HG03575 (cell line): ENCODE measurements at regions not wholly inside any gene's neighbourhood (a gene's known extent, or its start where the extent isn't known, plus 50 kb on each side); places are given as distances from the start of the nearest gene placed in this dataset.
"Not testable (repeated sequence)": the region's sequence is repeated elsewhere in the genome, so short reads cannot be mapped to it uniquely, and the experiment has no call there.

ENCODE experiments used
- ATAC-seq: cut with Tn5 transposase; IDR thresholded peaks from one replicate; pipeline ENCODE4 v1.9.1; 2021; ENCODE audit not compliant: unreplicated experiment, insufficient number of reproducible peaks, low FRiP score; ENCODE audit errors: extremely low read depth

DNA sequence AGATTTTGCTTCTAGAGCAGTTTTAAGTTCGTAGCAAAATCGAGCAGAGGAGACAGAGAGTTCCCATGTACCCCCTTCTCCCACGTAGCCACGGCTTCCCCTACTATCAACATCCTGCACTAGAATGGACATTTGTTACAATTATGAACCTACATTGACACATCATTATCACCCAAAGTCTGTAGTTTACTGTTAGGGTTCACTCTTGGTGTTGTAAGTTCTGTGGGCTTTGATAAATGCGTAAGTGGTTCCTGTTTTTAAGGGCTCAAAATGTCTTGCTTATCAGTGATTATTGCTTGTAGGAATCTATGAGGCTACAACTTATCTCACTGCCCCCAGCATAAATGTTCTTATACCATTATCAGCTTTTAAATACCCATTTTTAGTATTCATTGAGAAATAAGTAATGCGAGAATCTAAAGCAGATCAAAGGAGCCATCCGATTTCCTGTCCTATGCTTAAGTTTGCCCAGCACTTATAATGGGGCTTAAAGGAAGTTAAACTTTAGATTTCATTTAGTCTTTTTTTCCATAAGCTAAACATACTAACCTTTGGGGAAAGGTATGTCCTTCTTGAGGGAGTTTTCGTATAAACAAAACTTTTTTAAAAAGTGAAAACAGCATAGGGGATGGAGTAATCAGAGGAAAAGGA lies 118.7 kb downstream of the HAUS1 start:
- no peak for ATAC-seq

GRCh38 chr18:46224181-46224775 lies 120.1 kb downstream of the HAUS1 start:
- no peak for ATAC-seq

GRCh38 chr18:46226461-46226860 lies 122.3 kb downstream of the HAUS1 start:
- ATAC-seq: no peak

- ATAC-seq: not testable (repeated sequence)
These were observed 125.5 kb downstream of the HAUS1 start for GRCh38 chr18:46229641-46230040.

- ATAC-seq: no peak
These were observed 132.0 kb downstream of the HAUS1 start for GRCh38 chr18:46236156-46236555.

- no peak for ATAC-seq
These were observed 133.7 kb downstream of the HAUS1 start for GRCh38 chr18:46237891-46238290.

GRCh38 chr18:46239549-46239948 lies 135.4 kb downstream of the HAUS1 start:
- ATAC-seq: no peak

DNA sequence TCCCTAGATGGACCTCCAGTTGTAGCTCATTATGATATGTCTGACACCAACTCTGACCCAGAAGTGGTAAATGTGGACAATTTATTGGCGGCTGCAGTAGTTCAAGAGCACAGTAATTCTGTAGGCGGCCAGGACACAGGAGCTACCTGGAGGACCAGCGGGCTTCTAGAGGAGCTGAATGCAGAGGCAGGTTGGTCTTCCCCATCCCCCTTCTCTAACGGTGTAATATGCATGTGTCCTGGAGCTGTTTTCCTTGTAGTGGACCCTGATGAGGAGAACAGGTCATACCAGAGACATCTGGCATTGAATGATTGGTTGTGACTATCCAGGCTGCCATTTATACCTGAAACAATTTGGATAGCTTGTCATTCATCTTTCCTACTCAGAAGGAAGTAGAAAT lies 135.8 kb downstream of the HAUS1 start:
- ATAC-seq: no peak

DNA sequence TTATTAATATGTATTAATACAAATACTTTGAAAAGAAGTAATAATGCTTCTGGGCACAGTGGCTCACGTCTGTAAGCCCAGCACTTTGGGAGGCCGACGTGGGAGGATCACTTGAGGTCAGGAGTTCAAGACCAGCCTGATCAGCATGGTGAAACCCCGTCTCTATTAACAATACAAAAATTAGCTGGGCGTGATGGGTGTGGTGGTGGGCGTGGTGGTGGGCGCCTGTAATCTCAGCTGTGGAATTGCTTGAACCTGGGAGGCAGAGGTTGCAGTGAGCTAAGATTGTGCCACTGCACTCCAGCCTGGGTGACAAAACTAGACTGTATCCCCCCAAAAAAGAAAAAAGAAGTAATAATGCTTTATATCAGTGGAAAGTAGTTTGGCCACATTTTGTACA lies 137.2 kb downstream of the HAUS1 start:
- not testable (repeated sequence) for ATAC-seq

DNA sequence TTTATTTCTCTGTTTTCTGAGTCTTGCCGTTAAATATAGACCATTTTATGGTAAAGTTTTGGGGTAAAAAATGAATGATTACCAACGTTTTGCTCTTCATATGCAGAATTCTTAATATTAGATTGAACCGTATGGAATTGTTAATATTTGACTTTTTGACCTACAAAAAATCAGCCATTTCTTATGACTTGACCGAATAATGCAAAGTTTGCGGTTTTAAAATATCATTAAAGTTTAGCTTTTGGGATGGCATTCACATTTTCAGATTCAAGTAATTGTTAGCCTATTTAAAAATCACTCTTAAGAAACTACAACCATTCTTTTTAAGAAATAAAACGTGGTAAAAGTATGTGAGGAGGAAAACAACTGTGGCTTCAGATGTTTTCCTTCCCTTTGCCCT lies 138.0 kb downstream of the HAUS1 start:
- no peak for ATAC-seq

DNA sequence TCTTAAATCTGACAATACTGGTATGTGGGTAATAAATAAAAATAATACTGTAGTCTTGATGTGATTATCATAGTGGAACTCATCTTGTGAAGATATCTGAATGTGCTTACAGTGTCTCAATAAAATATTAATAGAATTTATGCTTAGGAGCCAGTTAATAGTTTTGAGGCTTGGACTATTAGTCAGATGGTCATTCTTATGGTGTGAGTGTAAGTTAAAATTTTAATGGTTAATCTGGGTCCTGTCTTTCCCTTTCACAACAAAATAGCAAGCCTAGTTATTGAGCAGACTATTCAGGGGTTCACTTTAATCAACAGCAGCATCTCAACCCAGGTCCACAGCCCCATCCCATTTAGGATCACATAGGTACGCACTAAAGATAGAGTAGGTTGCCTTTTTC lies 138.9 kb downstream of the HAUS1 start:
- ATAC-seq: no peak

- ATAC-seq: no peak
These were observed 139.5 kb downstream of the HAUS1 start for GRCh38 chr18:46243673-46244072.

DNA sequence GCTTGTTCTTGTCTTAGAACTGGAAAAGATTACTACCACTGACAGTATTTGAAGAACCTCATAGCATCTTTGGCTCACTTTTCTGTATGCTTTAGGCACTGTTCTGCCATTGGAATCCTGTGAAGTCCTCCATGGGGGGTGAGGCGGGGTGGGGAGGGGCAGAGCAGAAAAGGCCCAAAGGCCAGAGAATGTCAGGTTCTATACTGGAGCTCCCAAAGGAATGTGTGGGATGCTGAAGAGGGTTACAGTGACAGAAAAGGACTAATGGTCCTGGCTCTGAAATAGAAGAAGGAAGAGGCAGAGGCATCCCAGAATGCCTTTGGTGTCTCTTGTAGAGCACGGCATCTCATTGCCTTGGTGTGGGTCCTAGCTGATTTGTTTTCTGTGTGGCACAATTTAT lies 141.9 kb downstream of the HAUS1 start:
- no peak for ATAC-seq

GRCh38 chr18:46247942-46248341 lies 143.8 kb downstream of the HAUS1 start:
- ATAC-seq: no peak

- peak; percentile 89 for ATAC-seq
These were observed 146.1 kb downstream of the HAUS1 start for GRCh38 chr18:46250084-46250811.

- no peak for ATAC-seq
These were observed 146.6 kb downstream of the HAUS1 start for GRCh38 chr18:46250812-46251173.

DNA sequence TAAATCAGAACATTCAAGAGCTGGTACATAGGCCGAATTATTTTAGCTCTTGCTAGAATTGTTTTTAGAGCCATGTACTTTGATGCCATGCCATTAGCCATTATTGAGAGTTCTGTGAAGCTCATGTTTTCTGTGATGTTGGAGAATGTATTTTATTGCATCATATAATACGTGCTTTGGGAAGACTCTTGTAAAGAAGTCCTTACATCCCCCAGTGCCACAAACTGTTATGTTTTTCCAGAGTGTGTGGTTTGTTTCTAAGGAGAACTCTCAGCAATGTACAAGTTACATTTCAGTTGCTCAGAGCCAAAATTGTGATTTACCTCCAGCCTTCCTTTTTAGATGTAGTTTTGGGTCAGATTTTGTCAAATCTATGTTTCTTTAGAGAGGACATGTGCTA lies 148.6 kb downstream of the HAUS1 start:
- no peak for ATAC-seq

DNA sequence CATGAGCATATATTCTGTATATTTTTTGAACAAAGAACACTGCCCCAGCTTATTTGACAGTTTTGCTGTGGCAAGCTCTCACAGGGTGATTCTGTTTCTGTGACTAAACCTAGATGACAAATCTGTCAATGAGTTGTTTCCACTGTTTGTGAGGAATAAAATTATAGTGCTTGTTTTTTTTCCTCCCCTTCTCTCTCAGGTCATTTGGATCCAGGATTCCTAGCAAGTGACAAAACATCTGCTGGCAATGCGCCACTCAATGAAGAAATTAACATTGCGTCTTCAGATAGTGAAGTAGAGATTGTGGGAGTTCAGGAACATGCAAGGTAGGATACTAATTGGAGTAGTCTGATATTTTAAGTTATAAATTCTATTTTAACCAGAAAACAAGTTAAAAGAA lies 149.3 kb downstream of the HAUS1 start:
- ATAC-seq: no peak

DNA sequence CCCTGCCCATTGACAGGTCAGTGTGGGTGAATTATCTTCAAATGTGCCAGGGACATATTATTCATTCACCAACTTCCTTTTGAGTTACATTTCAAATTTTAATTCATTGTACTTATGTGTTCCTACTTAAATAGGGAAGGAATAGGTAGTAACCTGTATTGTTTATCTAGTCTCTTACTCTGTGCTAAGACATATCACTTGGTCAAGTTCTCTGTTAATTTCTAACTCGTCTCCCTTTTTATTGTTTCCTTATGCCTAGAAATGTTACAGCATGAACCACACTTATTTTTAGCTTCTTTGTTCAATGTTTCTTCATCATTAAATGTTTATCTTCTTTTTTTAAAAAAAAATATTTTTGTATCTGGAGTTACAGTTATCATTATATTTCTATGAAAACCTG lies 151.9 kb downstream of the HAUS1 start:
- ATAC-seq: no peak

- no peak for ATAC-seq
These were observed 153.2 kb downstream of the HAUS1 start for GRCh38 chr18:46257366-46257765.
